Endodermal cell (in vitro differentiated cells): ENCODE measurements at regions not wholly inside any gene's neighbourhood (a gene's known extent, or its start where the extent isn't known, plus 50 kb on each side); places are given as distances from the start of the nearest gene placed in this dataset.

ENCODE experiments used
- DNase-seq: peaks from one replicate; pipeline ENCODE4 v3.0.0-alpha.2; 2017
- H3K27ac ChIP-seq: 2 replicates; pipeline ENCODE4 v1.5.1; 2013; ENCODE audit warnings: mild to moderate bottlenecking, low read depth, low read length, moderate library complexity
- H3K27me3 ChIP-seq: 2 replicates; pipeline ENCODE4 v1.6.1; 2013; ENCODE audit warnings: mild to moderate bottlenecking, low read length, moderate library complexity; ENCODE audit not compliant: insufficient read depth, control insufficient read depth, poor library complexity, severe bottlenecking
- H3K36me3 ChIP-seq: 2 replicates; pipeline ENCODE4 v1.7.0; 2013; ENCODE audit warnings: mild to moderate bottlenecking, low read length, moderate library complexity; ENCODE audit not compliant: control insufficient read depth, insufficient read depth
- H3K4me1 ChIP-seq: one replicate; pipeline ENCODE4 v1.7.0; 2013; ENCODE audit warnings: low read length; ENCODE audit not compliant: control insufficient read depth, insufficient read depth
- H3K4me3 ChIP-seq: 2 replicates; pipeline ENCODE4 v1.5.1; 2013; ENCODE audit warnings: mild to moderate bottlenecking, low read length, moderate library complexity
- H3K9ac ChIP-seq: 2 replicates; pipeline ENCODE4 v1.6.1; 2013; ENCODE audit warnings: mild to moderate bottlenecking, low read length, moderate library complexity; ENCODE audit not compliant: poor library complexity, severe bottlenecking; ENCODE audit errors: extremely low read depth
- H3K9me3 ChIP-seq: 2 replicates; pipeline ENCODE4 v1.6.1; 2013; ENCODE audit warnings: mild to moderate bottlenecking, low read length, moderate library complexity; ENCODE audit not compliant: control insufficient read depth
- H3K27ac Mint-ChIP-seq: 2 replicates; pipeline ENCODE4 v1.8.0; 2020; ENCODE audit warnings: mixed read lengths
- H3K27me3 Mint-ChIP-seq: 2 replicates; pipeline ENCODE4 v1.8.0; 2021; ENCODE audit warnings: mild to moderate bottlenecking, mixed read lengths; ENCODE audit not compliant: insufficient read depth
- H3K36me3 Mint-ChIP-seq: 2 replicates; pipeline ENCODE4 v1.8.0; 2020; ENCODE audit warnings: low read depth, mixed read lengths
- H3K4me1 Mint-ChIP-seq: 2 replicates; pipeline ENCODE4 v1.8.0; 2020; ENCODE audit warnings: mixed read lengths
- H3K4me3 Mint-ChIP-seq: 2 replicates; pipeline ENCODE4 v1.8.0; 2020; ENCODE audit warnings: mild to moderate bottlenecking, moderate library complexity, mixed read lengths
- H3K9me3 Mint-ChIP-seq: 2 replicates; pipeline ENCODE4 v1.8.0; 2020; ENCODE audit warnings: mild to moderate bottlenecking, mixed read lengths
- WGBS, 2 experiments: methylation state at CpG; one replicate each; pipeline versions ENCODE4 v1.1.5 to v1.1.7; 2013; ENCODE audit warnings: missing lambda C conversion rate in 2 of 2, mixed read lengths in 1 of 2; ENCODE audit not compliant: insufficient coverage in 1 of 2, insufficient read length in 1 of 2; 5-methylcytosine and 5-hydroxymethylcytosine counted together
- TF ChIP-seq, protein P1 (sequence below): fragments of 200-600 bp; sonication (generic); conservative IDR thresholded peaks from 2 replicates; pipeline ENCODE4 v1.5.0; 2021; ENCODE audit warnings: antibody characterized with exemption, mild to moderate bottlenecking

- no peak overlapping the region for H3K9ac ChIP-seq
- WGBS, 2 experiments: 89 to 93% methylated on average over 2 of the region's 2 CpGs
Observed at GRCh38 chr4:132065940-132066495, 1083.1 kb upstream of the PCDH10 start.

GRCh38 chr4:132071815-132072214 lies 1077.3 kb upstream of the PCDH10 start:
- H3K4me1 ChIP-seq: no peaks in the 10 kb centered on the region
- Mint-ChIP-seq H3K9me3 (no peaks in the 10 kb centered on the region), H3K4me3 (no peak overlapping the region), H3K4me1 (peaks cover 1% of the 10 kb centered on the region), H3K27ac (no peak overlapping the region), H3K27me3 (no peaks in the 10 kb centered on the region), H3K36me3 (no peaks in the 10 kb centered on the region)
- TF ChIP-seq, protein P1, sequence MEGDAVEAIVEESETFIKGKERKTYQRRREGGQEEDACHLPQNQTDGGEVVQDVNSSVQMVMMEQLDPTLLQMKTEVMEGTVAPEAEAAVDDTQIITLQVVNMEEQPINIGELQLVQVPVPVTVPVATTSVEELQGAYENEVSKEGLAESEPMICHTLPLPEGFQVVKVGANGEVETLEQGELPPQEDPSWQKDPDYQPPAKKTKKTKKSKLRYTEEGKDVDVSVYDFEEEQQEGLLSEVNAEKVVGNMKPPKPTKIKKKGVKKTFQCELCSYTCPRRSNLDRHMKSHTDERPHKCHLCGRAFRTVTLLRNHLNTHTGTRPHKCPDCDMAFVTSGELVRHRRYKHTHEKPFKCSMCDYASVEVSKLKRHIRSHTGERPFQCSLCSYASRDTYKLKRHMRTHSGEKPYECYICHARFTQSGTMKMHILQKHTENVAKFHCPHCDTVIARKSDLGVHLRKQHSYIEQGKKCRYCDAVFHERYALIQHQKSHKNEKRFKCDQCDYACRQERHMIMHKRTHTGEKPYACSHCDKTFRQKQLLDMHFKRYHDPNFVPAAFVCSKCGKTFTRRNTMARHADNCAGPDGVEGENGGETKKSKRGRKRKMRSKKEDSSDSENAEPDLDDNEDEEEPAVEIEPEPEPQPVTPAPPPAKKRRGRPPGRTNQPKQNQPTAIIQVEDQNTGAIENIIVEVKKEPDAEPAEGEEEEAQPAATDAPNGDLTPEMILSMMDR: no peak
- no peaks in the 10 kb centered on the region for H3K9me3 ChIP-seq
- no peak overlapping the region for H3K9ac ChIP-seq
- DNase-seq: no peak
- no CpG with 5 or more reads among the region's 1 CpG for WGBS, 2 experiments
- no peak overlapping the region for H3K27ac ChIP-seq
- no peaks in the 10 kb centered on the region for H3K27me3 ChIP-seq
- no peaks in the 10 kb centered on the region for H3K36me3 ChIP-seq
- H3K4me3 ChIP-seq: no peak overlapping the region

More at GRCh38 chr4:132065940-132066495, 1083.1 kb upstream of the PCDH10 start:
- Histone ChIP-seq H3K4me3 (no peak overlapping the region), H3K36me3 (no peaks in the 10 kb centered on the region), H3K9me3 (peaks cover 6% of the 10 kb centered on the region), H3K27me3 (no peaks in the 10 kb centered on the region), H3K27ac (no peak overlapping the region), H3K4me1 (no peaks in the 10 kb centered on the region)
- peaks cover 3% of the 10 kb centered on the region for H3K36me3 Mint-ChIP-seq
- H3K4me3 Mint-ChIP-seq: no peak overlapping the region
- no peaks in the 10 kb centered on the region for H3K27me3 Mint-ChIP-seq
- no peaks in the 10 kb centered on the region for H3K4me1 Mint-ChIP-seq
- TF ChIP-seq, protein P1: no peak
- H3K9me3 Mint-ChIP-seq: peaks cover 23% of the 10 kb centered on the region
- DNase-seq: no peak
- H3K27ac Mint-ChIP-seq: no peak overlapping the region

DNA sequence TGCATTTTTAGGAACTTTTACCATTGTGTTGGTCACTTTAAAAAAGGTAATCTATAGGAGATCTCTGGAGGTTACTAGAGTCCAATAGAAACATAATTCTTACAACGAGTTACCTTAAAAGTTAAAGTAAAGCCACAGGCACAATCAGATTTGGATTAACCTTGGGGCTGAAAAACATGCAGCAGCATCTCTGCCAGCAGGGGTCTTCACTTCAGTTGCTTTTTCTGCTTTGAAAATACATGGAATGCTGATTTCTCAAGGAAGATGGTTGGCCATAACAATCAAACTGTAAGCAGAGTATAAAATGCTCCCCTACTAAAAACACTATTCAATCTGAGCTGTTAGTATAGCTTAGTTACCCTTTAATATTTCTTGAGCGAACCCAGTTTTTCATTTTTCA lies 1072.3 kb upstream of the PCDH10 start:
- Mint-ChIP-seq H3K27me3 (no peaks in the 10 kb centered on the region), H3K4me1 (peaks cover 3% of the 10 kb centered on the region), H3K36me3 (no peaks in the 10 kb centered on the region), H3K9me3 (no peaks in the 10 kb centered on the region), H3K27ac (no peak overlapping the region), H3K4me3 (no peak overlapping the region)
- Histone ChIP-seq H3K9me3 (no peaks in the 10 kb centered on the region), H3K9ac (no peak overlapping the region), H3K4me3 (no peak overlapping the region), H3K4me1 (no peaks in the 10 kb centered on the region), H3K36me3 (no peaks in the 10 kb centered on the region), H3K27ac (no peak overlapping the region), H3K27me3 (no peaks in the 10 kb centered on the region)
- no peak for DNase-seq
- WGBS, 2 experiments: 78% methylated on average over 1 of the region's 2 CpGs; no CpG with 5 or more reads in 1 of the 2 experiments
- TF ChIP-seq, protein P1: peak; percentile 69
